Endothelial cell of umbilical vein (primary cell): ENCODE measurements at regions not wholly inside any gene's neighbourhood (a gene's known extent, or its start where the extent isn't known, plus 50 kb on each side); places are given as distances from the start of the nearest gene placed in this dataset.

Source experiments
- BruUV-seq: library from RNA; stranded (reverse); fragments of 400-500 nt; replicated peaks from 2 replicates; lab custom pipeline; 2021; lab: Mats Ljungman, UMichigan
- CTCF ChIA-PET: fragments of 300-600, 350-600 bp; sonication (Branson Sonifier 250); formaldehyde crosslinking; loops from one replicate; lab custom pipeline; 2021; ENCODE audit warnings: antibody characterized with exemption, inconsistent platforms; lab: Charles Lee
- POLR2A ChIA-PET: fragments of 300-600, 350-600 bp; sonication (Branson Sonifier 250); formaldehyde crosslinking; loops from one replicate; lab custom pipeline; 2021; ENCODE audit warnings: antibody characterized with exemption, inconsistent platforms; lab: Charles Lee
- DNase-seq: peaks from one replicate; pipeline ENCODE4 v3.0.0-alpha.2; 2011; ENCODE audit warnings: low read depth, low spot score
- FAIRE-seq: peaks from 2 replicates; lab custom pipeline; 2011; peaks lifted over from hg19 to GRCh38; lab: Jason Lieb, UNC
- H2AFZ ChIP-seq: 2 replicates; pipeline ENCODE4 v1.6.0; 2012; ENCODE audit warnings: low read depth, low read length, control low read depth, inconsistent platforms
- H3K27ac ChIP-seq: 2 replicates; pipeline ENCODE4 v1.5.1; 2011; ENCODE audit warnings: low read depth, mild to moderate bottlenecking, control low read depth, low read length, moderate library complexity; ENCODE audit not compliant: insufficient read depth
- H3K27me3 ChIP-seq, 2 experiments: 2 replicates each; pipeline versions ENCODE4 v1.6.0 to v1.6.1; 2011; ENCODE audit warnings: low read length in 2 of 2, mixed read lengths in 1 of 2; ENCODE audit not compliant: control insufficient read depth in 2 of 2, insufficient read depth in 2 of 2
- H3K36me3 ChIP-seq, 2 experiments: 2 replicates in 1 of 2; 3 replicates in 1 of 2; pipeline ENCODE4 v1.5.1; 2011; ENCODE audit warnings: low read length in 2 of 2, mild to moderate bottlenecking in 1 of 2, moderate library complexity in 1 of 2; ENCODE audit not compliant: control insufficient read depth in 2 of 2, insufficient read depth in 2 of 2; ENCODE audit errors: extremely low read depth in 1 of 2
- H3K4me1 ChIP-seq: 3 replicates; pipeline ENCODE4 v1.5.1; 2011; ENCODE audit warnings: mild to moderate bottlenecking, low read length; ENCODE audit not compliant: control insufficient read depth, insufficient read depth; ENCODE audit errors: extremely low read depth
- H3K4me2 ChIP-seq: 2 replicates; pipeline ENCODE4 v1.6.1; 2011; ENCODE audit warnings: low read length, control low read depth, mixed read lengths; ENCODE audit not compliant: insufficient read depth
- H3K4me3 ChIP-seq, 3 experiments: fragments of 200-600 bp in 1 of 3; sonication (generic), shearing (Covaris generic) in 1 of 3; replicated peaks in 1 of 3; 2 replicates each; pipeline ENCODE4 v1.5.1; 2011 to 2016; ENCODE audit warnings: control low read depth in 3 of 3, low read length in 3 of 3, mild to moderate bottlenecking in 2 of 3, inconsistent platforms in 1 of 3, low read depth in 1 of 3, moderate library complexity in 1 of 3; ENCODE audit not compliant: insufficient read depth in 1 of 3
- H3K79me2 ChIP-seq: 2 replicates; pipeline ENCODE4 v1.6.0; 2012; ENCODE audit warnings: low read length, inconsistent platforms; ENCODE audit not compliant: control insufficient read depth, insufficient read depth
- H3K9ac ChIP-seq: replicated peaks from 2 replicates; pipeline ENCODE3; 2011; ENCODE audit warnings: low read length, control low read depth; ENCODE audit not compliant: insufficient read depth; ENCODE audit errors: extremely low read depth
- H3K9me1 ChIP-seq: replicated peaks from 3 replicates; pipeline ENCODE4 v1.6.0; 2011; ENCODE audit warnings: mild to moderate bottlenecking, low read length; ENCODE audit not compliant: control insufficient read depth, insufficient read depth; ENCODE audit errors: extremely low read depth
- H3K9me3 ChIP-seq: replicated peaks from 2 replicates; pipeline ENCODE4 v1.5.1; 2012; ENCODE audit warnings: low read length, inconsistent platforms; ENCODE audit not compliant: control insufficient read depth, insufficient read depth
- H4K20me1 ChIP-seq: replicated peaks from 2 replicates; pipeline ENCODE3; 2011; ENCODE audit warnings: mild to moderate bottlenecking, low read length; ENCODE audit not compliant: control insufficient read depth, insufficient read depth; ENCODE audit errors: extremely low read depth
- JUN ChIP-seq: IDR thresholded peaks from 2 replicates; pipeline ENCODE4 v1.6.1; 2011; ENCODE audit warnings: borderline replicate concordance, low read depth; ENCODE audit not compliant: insufficient read length, insufficient read depth
- MYC ChIP-seq: IDR thresholded peaks from one replicate; pipeline ENCODE4 v1.6.1; 2011; ENCODE audit warnings: mild to moderate bottlenecking, low read depth, low read length
- POLR2A ChIP-seq: IDR thresholded peaks from 2 replicates; pipeline ENCODE4 v1.6.1; 2012; ENCODE audit warnings: low read depth, mild to moderate bottlenecking, control low read depth, low read length
- POLR2AphosphoS5 ChIP-seq: IDR thresholded peaks from 2 replicates; pipeline ENCODE4 v1.6.1; 2012; ENCODE audit warnings: low read depth, mild to moderate bottlenecking, control low read depth, low read length, moderate library complexity; ENCODE audit not compliant: insufficient read depth
- dilution Hi-C: fragments of 300-500 bp; cut with MboI; formaldehyde crosslinking; loops from one replicate; pipeline ENCODE4 v1.15.0; 2019; ENCODE audit warnings: low sequenced_read_pairs; ENCODE audit not compliant: extremely low pct_ligation_motif_present
- intact Hi-C: fragments of 100-400 bp; cut with micrococcal nuclease; formaldehyde crosslinking; loops from one replicate; pipeline ENCODE4 v1.10.0; 2022
- TF ChIP-seq, protein P1 (sequence below): IDR thresholded peaks from 2 replicates; pipeline ENCODE4 v1.6.1; 2011; ENCODE audit not compliant: insufficient read depth, insufficient read length
- TF ChIP-seq, protein P2 (sequence below), 2 donors: IDR thresholded peaks; 1 replicate in 1 of 2; 2 replicates in 1 of 2; pipeline ENCODE4 v1.5.1; 2011; ENCODE audit warnings: low read length in 2 of 2, mild to moderate bottlenecking in 2 of 2, moderate library complexity in 2 of 2, control low read depth in 1 of 2, inconsistent platforms in 1 of 2, low read depth in 1 of 2; ENCODE audit not compliant: insufficient read depth in 1 of 2; ENCODE audit errors: extremely low read depth in 1 of 2

DNA sequence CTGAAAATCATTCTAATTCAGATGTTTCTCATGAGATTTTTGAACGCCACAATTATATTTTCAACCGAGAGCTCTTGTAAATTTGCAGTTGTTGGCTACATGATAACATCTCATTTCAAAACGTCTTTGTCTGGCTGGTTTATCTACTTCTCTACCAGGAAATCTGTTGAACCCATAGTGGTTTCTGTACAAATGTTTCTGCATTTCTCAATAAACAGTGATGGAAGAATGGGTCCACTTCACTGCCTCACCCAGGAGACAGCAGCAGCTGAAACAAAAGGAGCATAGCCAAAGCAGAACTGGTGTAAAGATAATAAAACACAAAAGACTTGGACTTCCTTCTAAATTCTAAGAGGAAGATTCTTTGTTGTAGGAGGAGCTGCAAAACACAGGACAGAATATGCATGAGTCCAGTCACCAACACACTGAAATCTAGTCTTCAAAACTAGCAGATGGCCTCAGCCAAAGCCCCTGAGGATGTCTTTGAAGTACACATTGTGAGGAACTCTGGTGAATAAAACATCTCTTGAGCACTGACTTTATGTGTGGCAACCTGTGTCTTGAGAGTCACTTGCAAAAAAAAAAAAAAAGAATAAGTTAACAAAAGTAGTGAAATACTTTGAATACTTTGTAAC is 68.6 kb upstream of the FGF14 start:
- no peaks in the 10 kb centered on the region for H3K79me2 ChIP-seq
- no TSS peak for BruUV-seq
- H3K27me3 ChIP-seq: no peaks in the 10 kb centered on the region
- H3K9me3 ChIP-seq: no peaks in the 10 kb centered on the region
- dilution Hi-C loops: no loop called here
- no peak overlapping the region for H3K27ac ChIP-seq
- no peak for DNase-seq
- no peak overlapping the region for H3K4me2 ChIP-seq
- intact Hi-C loops: no loop called here
- H3K9ac ChIP-seq: no peak overlapping the region
- H3K9me1 ChIP-seq: no peaks in the 10 kb centered on the region
- H3K36me3 ChIP-seq: no peaks in the 10 kb centered on the region
- no peak overlapping the region for H3K4me3 ChIP-seq
- no peaks in the 10 kb centered on the region for H4K20me1 ChIP-seq
- ChIA-PET CTCF (no interaction called here), POLR2A (no interaction called here)
- no peak for FAIRE-seq
- TF ChIP-seq POLR2AphosphoS5: no peak
- TF ChIP-seq JUN: no peak
- TF ChIP-seq POLR2A: no peak
- no peak overlapping the region for H2AFZ ChIP-seq
- H3K4me1 ChIP-seq: no peaks in the 10 kb centered on the region

DNA sequence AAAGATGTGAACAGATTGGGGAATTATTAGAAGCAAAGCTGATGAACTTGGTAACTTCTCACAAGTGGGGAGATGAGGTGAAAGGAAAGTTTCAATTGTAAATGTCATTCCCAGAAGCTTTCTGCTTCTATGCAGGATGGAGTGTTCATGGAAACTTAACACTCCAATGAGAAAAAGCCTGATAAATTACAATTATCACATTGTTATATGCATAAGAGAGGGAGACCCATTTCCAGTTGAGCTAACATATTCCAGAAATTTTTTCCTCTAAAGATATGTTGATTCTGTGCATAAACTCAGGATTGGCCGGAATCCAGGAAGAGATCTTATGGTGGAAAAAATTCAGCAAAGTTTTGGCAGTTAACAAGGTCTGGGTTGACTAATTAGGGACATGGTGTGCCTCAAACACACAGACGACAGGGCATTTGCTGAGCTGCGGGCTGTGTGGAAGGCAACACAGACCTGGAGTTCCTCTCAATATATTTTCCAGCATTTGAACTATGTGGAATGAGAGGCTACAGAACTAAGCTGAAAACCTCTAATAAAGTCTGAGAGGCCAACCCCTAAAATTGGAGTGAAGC is 64.9 kb upstream of the FGF14 start:
- POLR2A ChIA-PET: no interaction called here
- no peaks in the 10 kb centered on the region for H3K27me3 ChIP-seq
- no peak overlapping the region for H3K4me3 ChIP-seq
- H3K9ac ChIP-seq: no peak overlapping the region
- no peaks in the 10 kb centered on the region for H3K79me2 ChIP-seq
- no peaks in the 10 kb centered on the region for H3K4me1 ChIP-seq
- no peaks in the 10 kb centered on the region for H3K9me1 ChIP-seq
- BruUV-seq: no TSS peak
- H2AFZ ChIP-seq: no peak overlapping the region
- intact Hi-C loops (no loop called here), dilution Hi-C loops (no loop called here)
- H3K36me3 ChIP-seq: no peaks in the 10 kb centered on the region
- H3K27ac ChIP-seq: no peak overlapping the region
- no peaks in the 10 kb centered on the region for H3K9me3 ChIP-seq
- no peak for DNase-seq
- H4K20me1 ChIP-seq: no peaks in the 10 kb centered on the region
- CTCF ChIA-PET: interaction anchor here (0.7 to 1.1 kb wide), 2 partner anchors 10 to 105 kb away, joined by 3 read pairs; no protein-coding TSS in a partner anchor
- no peak for FAIRE-seq
- TF ChIP-seq, protein P1, sequence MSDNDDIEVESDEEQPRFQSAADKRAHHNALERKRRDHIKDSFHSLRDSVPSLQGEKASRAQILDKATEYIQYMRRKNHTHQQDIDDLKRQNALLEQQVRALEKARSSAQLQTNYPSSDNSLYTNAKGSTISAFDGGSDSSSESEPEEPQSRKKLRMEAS: no peak
- TF ChIP-seq JUN (no peak), MYC (no peak)
- TF ChIP-seq, protein P2, sequence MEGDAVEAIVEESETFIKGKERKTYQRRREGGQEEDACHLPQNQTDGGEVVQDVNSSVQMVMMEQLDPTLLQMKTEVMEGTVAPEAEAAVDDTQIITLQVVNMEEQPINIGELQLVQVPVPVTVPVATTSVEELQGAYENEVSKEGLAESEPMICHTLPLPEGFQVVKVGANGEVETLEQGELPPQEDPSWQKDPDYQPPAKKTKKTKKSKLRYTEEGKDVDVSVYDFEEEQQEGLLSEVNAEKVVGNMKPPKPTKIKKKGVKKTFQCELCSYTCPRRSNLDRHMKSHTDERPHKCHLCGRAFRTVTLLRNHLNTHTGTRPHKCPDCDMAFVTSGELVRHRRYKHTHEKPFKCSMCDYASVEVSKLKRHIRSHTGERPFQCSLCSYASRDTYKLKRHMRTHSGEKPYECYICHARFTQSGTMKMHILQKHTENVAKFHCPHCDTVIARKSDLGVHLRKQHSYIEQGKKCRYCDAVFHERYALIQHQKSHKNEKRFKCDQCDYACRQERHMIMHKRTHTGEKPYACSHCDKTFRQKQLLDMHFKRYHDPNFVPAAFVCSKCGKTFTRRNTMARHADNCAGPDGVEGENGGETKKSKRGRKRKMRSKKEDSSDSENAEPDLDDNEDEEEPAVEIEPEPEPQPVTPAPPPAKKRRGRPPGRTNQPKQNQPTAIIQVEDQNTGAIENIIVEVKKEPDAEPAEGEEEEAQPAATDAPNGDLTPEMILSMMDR (IDR thresholded peaks at IDR 0.05; ENCODE audit: extremely low read depth in 1 of 2, insufficient read depth in 1 of 2, low read depth in 1 of 2, low read length in 2 of 2): no peak
- H3K4me2 ChIP-seq: no peak overlapping the region
